Right lobe of liver (tissue), 4 donors: ENCODE measurements at regions not wholly inside any gene's neighbourhood (a gene's known extent, or its start where the extent isn't known, plus 50 kb on each side); places are given as distances from the start of the nearest gene placed in this dataset.

Experiments used
- CTCF ChIP-seq, 4 donors: fragments of 200-600 bp in 3 of 4; fragments of 450-650 bp in 1 of 4; IDR thresholded peaks; one replicate each; pipeline versions ENCODE4 v1.5.1 to v1.8.0; 2016 to 2022; ENCODE audit warnings: antibody characterized with exemption in 4 of 4, mild to moderate bottlenecking in 2 of 4
- POLR2A ChIP-seq: fragments of 450-650 bp; IDR thresholded peaks from one replicate; pipeline ENCODE4 v1.6.1; 2017; ENCODE audit warnings: antibody characterized with exemption, mild to moderate bottlenecking
- donor health status: DM: no; HTN: no; CAD: no.
- donor health status: DM: no; HTN: no; CAD: no.
- donor health status: DM: no; HTN: yes; CAD: no.

GRCh38 chr11:81129618-81130017, 1604.0 kb downstream of the FAM181B start:
- TF ChIP-seq CTCF (IDR thresholded peaks at IDR 0.05), result no peak
- no peak for TF ChIP-seq POLR2A
